ENCODE measurements at regions not wholly inside any gene's neighbourhood (a gene's known extent, or its start where the extent isn't known, plus 50 kb on each side); places are given as distances from the start of the nearest gene placed in this dataset.
"Not testable (repeated sequence)": the region's sequence is repeated elsewhere in the genome, so short reads cannot be mapped to it uniquely, and the experiment has no call there.

GRCh38 chr15:38810686-38811085 lies 246.1 kb upstream of the RASGRP1 start:
- intact Hi-C loops (cut with DNase I) = loop anchor here in 7 of 10 donors (10.0 kb wide), 6 partner anchors 184 to 944 kb away; partner anchors contain the start of gene THBS1 (in 1 of the 7)
- Histone ChIP-seq H3K9me3 (no peaks in the 10 kb centered on the region), H3K4me3 (no peak overlapping the region), H3K36me3 (no peaks in the 10 kb centered on the region), H3K27me3 (no peaks in the 10 kb centered on the region), H3K4me1 (no peaks in the 10 kb centered on the region), H3K27ac (no peak overlapping the region)
- TF ChIP-seq, protein P1, sequence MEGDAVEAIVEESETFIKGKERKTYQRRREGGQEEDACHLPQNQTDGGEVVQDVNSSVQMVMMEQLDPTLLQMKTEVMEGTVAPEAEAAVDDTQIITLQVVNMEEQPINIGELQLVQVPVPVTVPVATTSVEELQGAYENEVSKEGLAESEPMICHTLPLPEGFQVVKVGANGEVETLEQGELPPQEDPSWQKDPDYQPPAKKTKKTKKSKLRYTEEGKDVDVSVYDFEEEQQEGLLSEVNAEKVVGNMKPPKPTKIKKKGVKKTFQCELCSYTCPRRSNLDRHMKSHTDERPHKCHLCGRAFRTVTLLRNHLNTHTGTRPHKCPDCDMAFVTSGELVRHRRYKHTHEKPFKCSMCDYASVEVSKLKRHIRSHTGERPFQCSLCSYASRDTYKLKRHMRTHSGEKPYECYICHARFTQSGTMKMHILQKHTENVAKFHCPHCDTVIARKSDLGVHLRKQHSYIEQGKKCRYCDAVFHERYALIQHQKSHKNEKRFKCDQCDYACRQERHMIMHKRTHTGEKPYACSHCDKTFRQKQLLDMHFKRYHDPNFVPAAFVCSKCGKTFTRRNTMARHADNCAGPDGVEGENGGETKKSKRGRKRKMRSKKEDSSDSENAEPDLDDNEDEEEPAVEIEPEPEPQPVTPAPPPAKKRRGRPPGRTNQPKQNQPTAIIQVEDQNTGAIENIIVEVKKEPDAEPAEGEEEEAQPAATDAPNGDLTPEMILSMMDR (IDR thresholded peaks at IDR 0.05) = no peak
- WGBS, 2 donors = 69 to 84% methylated on average over 2 of the region's 2 CpGs
- ATAC-seq (no peak), DNase-seq (no peak)

DNA sequence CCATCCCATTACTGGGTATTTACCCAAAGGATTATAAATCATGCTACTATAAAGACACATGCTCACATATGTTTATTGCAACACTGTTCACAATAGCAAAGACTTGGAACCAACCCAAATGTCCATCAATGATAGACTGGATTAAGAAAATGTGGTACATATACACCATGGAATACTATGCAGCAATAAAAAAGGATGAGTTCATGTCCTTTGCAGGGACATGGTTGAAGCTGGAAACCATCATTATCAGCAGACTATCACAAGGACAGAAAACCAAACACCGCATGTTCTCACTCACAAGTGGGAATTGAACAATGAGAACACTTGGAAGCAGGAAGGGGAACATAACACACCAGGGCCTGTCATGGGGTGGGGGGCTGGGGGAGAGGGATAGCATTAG lies 249.6 kb upstream of the RASGRP1 start:
- H3K4me1 ChIP-seq, ATAC-seq, H3K9me3 ChIP-seq, H3K36me3 ChIP-seq, H3K27me3 ChIP-seq, H3K27ac ChIP-seq, DNase-seq, H3K4me3 ChIP-seq: not testable (repeated sequence)
- 91 to 94% methylated on average over 1 of the region's 1 CpG for WGBS, 2 donors
- intact Hi-C loops (cut with DNase I) = loop anchor here in 7 of 10 donors (10.0 kb wide), 6 partner anchors 181 to 941 kb away; partner anchors contain the start of gene THBS1 (in 1 of the 7)

- no peaks in the 10 kb centered on the region for H3K27me3 ChIP-seq
- no peaks in the 10 kb centered on the region for H3K9me3 ChIP-seq
- ATAC-seq (no peak), DNase-seq (no peak)
- no peaks in the 10 kb centered on the region for H3K36me3 ChIP-seq
- H3K27ac ChIP-seq = no peak overlapping the region
- TF ChIP-seq, protein P1 (IDR thresholded peaks at IDR 0.05) = no peak
- WGBS, 2 donors = 87 to 94% methylated on average over 1 of the region's 1 CpG
- H3K4me1 ChIP-seq = peaks cover 0 to 9% (median 3%) of the 10 kb centered on the region in 9 donors
- intact Hi-C loops (cut with DNase I) = loop anchor here in 8 of 10 donors (5.0 to 10.0 kb wide), 9 partner anchors 177 to 942 kb away; partner anchors contain the start of gene THBS1 (in 5 of the 8)
- no peak overlapping the region for H3K4me3 ChIP-seq
Observed at GRCh38 chr15:38814891-38815290, 250.3 kb upstream of the RASGRP1 start.

DNA sequence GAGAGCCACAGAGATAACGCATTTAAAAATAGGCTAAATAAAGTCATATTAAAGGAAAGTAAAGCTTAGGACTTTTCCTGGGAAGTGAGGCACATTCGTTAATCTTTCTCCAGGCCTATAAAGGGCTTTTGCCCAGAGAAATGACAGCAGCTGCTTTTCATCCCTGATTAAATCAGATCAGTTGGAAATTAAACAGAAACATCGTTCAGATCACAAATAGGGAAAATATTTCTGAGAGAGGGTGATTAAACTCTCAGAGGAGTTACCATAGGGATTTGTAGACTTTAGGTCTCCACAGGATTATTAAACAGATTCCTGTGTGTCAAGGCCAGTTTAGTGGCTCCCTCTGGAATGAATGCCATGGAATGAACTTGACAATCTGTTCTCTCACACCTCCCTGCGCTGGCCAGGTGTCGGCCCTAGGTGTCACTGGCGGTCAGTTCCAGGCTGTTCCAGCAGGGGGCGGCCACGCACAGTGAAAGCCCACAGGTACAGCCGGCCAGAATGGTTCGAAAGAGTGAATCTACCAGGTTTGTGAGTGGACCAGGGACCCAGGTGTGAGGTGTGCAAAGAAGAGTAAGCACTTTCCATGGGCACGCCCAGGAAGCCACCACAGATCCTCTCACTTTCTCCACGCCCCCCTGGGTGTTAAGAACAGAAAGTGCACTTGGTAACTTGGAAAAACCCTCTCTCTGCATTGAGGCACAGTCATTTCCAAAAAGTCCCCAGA lies 253.0 kb upstream of the RASGRP1 start:
- Histone ChIP-seq H3K27ac (no peak overlapping the region), H3K4me3 (peak overlapping the region in 1 of 10 donors; percentile 17), H3K27me3 (no peaks in the 10 kb centered on the region), H3K36me3 (no peaks in the 10 kb centered on the region), H3K9me3 (no peaks in the 10 kb centered on the region), H3K4me1 (peaks cover 0 to 9% (median 3%) of the 10 kb centered on the region in 9 donors)
- DNase-seq (peak; percentile 74 to 81), ATAC-seq (peak; percentile 85 to 96 (median 94))
- TF ChIP-seq, protein P1 (IDR thresholded peaks at IDR 0.05) = peak; percentile 96 to 100 (median 99)
- WGBS, 2 donors = 22 to 23% methylated on average over 12 of the region's 12 CpGs
- intact Hi-C loops (cut with DNase I) = loop anchor here in 8 of 10 donors (2.0 to 10.0 kb wide), 12 partner anchors 173 to 940 kb away; partner anchors contain the start of gene THBS1 (in 7 of the 8)

Data from heart right ventricle (tissue), 16 donors.